ENCODE measurements at regions not wholly inside any gene's neighbourhood (a gene's known extent, or its start where the extent isn't known, plus 50 kb on each side); places are given as distances from the start of the nearest gene placed in this dataset.

- Mint-ChIP-seq H3K9me3 (no peaks in the 10 kb centered on the region), H3K4me1 (no peaks in the 10 kb centered on the region), H3K4me3 (no peak overlapping the region)
Observed at GRCh38 chr4:14496969-14497368, 505.3 kb upstream of the CPEB2 start.

GRCh38 chr4:14504162-14504561 is 498.1 kb upstream of the CPEB2 start:
- Mint-ChIP-seq H3K4me1 (no peaks in the 10 kb centered on the region), H3K36me3 (no peaks in the 10 kb centered on the region), H3K4me3 (no peak overlapping the region), H3K9me3 (no peaks in the 10 kb centered on the region), H3K27me3 (no peaks in the 10 kb centered on the region), H3K27ac (no peak overlapping the region)
- POLR2A ChIA-PET = no interaction called here
- ATAC-seq (ENCODE audit: low read depth) (no peak), DNase-seq (no peak)

More at GRCh38 chr4:14496969-14497368, 505.3 kb upstream of the CPEB2 start:
- DNase-seq (no peak), ATAC-seq (ENCODE audit: low read depth) (no peak)
- POLR2A ChIA-PET = no interaction called here
- Mint-ChIP-seq H3K27ac (no peak overlapping the region), H3K36me3 (no peaks in the 10 kb centered on the region), H3K27me3 (no peaks in the 10 kb centered on the region)

- Mint-ChIP-seq H3K4me1 (no peaks in the 10 kb centered on the region), H3K9me3 (no peaks in the 10 kb centered on the region), H3K36me3 (no peaks in the 10 kb centered on the region), H3K27ac (no peak overlapping the region), H3K4me3 (no peak overlapping the region), H3K27me3 (peaks cover 4% of the 10 kb centered on the region)
- POLR2A ChIA-PET = no interaction called here
- no peak for ATAC-seq (ENCODE audit: low read depth)
- no peak for DNase-seq
Observed at GRCh38 chr4:14513471-14513870, 488.8 kb upstream of the CPEB2 start.

- DNase-seq (no peak), ATAC-seq (ENCODE audit: low read depth) (no peak)
- POLR2A ChIA-PET = no interaction called here
- Mint-ChIP-seq H3K9me3 (no peaks in the 10 kb centered on the region), H3K36me3 (no peaks in the 10 kb centered on the region), H3K4me3 (no peak overlapping the region), H3K27me3 (peaks cover 4% of the 10 kb centered on the region), H3K4me1 (no peaks in the 10 kb centered on the region), H3K27ac (no peak overlapping the region)
Observed at GRCh38 chr4:14515556-14515955, 486.7 kb upstream of the CPEB2 start.

- DNase-seq = no peak
- no peaks in the 10 kb centered on the region for H3K4me1 Mint-ChIP-seq
- peaks cover 4% of the 10 kb centered on the region for H3K27me3 Mint-ChIP-seq
- no peaks in the 10 kb centered on the region for H3K36me3 Mint-ChIP-seq
- H3K9me3 Mint-ChIP-seq = no peaks in the 10 kb centered on the region
- no peak overlapping the region for H3K4me3 Mint-ChIP-seq
- no peak overlapping the region for H3K27ac Mint-ChIP-seq
- ATAC-seq (ENCODE audit: low read depth) = no peak
- POLR2A ChIA-PET = no interaction called here
Observed at GRCh38 chr4:14518136-14518535, 484.1 kb upstream of the CPEB2 start.

GRCh38 chr4:14520171-14520570 is 482.1 kb upstream of the CPEB2 start:
- Mint-ChIP-seq H3K36me3 (no peaks in the 10 kb centered on the region), H3K27ac (no peak overlapping the region), H3K27me3 (peaks cover 4% of the 10 kb centered on the region), H3K4me3 (no peak overlapping the region), H3K9me3 (no peaks in the 10 kb centered on the region), H3K4me1 (no peaks in the 10 kb centered on the region)
- DNase-seq (no peak), ATAC-seq (ENCODE audit: low read depth) (no peak)
- POLR2A ChIA-PET = no interaction called here

GRCh38 chr4:14524276-14524675 is 478.0 kb upstream of the CPEB2 start:
- Mint-ChIP-seq H3K27me3 (no peaks in the 10 kb centered on the region), H3K4me1 (no peaks in the 10 kb centered on the region), H3K4me3 (no peak overlapping the region), H3K36me3 (no peaks in the 10 kb centered on the region), H3K27ac (no peak overlapping the region), H3K9me3 (no peaks in the 10 kb centered on the region)
- ATAC-seq (ENCODE audit: low read depth) = no peak
- POLR2A ChIA-PET = no interaction called here
- DNase-seq = no peak

- Mint-ChIP-seq H3K27me3 (no peaks in the 10 kb centered on the region), H3K4me1 (no peaks in the 10 kb centered on the region), H3K36me3 (no peaks in the 10 kb centered on the region), H3K27ac (no peak overlapping the region), H3K9me3 (no peaks in the 10 kb centered on the region), H3K4me3 (no peak overlapping the region)
- DNase-seq = no peak
- no peak for ATAC-seq (ENCODE audit: low read depth)
- POLR2A ChIA-PET = no interaction called here
Observed at GRCh38 chr4:14528918-14529317, 473.4 kb upstream of the CPEB2 start.

- H3K27me3 Mint-ChIP-seq = no peaks in the 10 kb centered on the region
- H3K4me1 Mint-ChIP-seq = no peaks in the 10 kb centered on the region
- no peak for DNase-seq
- no peaks in the 10 kb centered on the region for H3K9me3 Mint-ChIP-seq
- H3K4me3 Mint-ChIP-seq = no peak overlapping the region
- POLR2A ChIA-PET = no interaction called here
- no peaks in the 10 kb centered on the region for H3K36me3 Mint-ChIP-seq
- H3K27ac Mint-ChIP-seq = no peak overlapping the region
- ATAC-seq (ENCODE audit: low read depth) = no peak
Observed at GRCh38 chr4:14529653-14530052, 472.6 kb upstream of the CPEB2 start.

- H3K4me3 Mint-ChIP-seq = no peak overlapping the region
- no peak overlapping the region for H3K27ac Mint-ChIP-seq
- H3K9me3 Mint-ChIP-seq = no peaks in the 10 kb centered on the region
- no peak for ATAC-seq (ENCODE audit: low read depth)
- no peaks in the 10 kb centered on the region for H3K4me1 Mint-ChIP-seq
- no peaks in the 10 kb centered on the region for H3K27me3 Mint-ChIP-seq
- H3K36me3 Mint-ChIP-seq = no peaks in the 10 kb centered on the region
- POLR2A ChIA-PET = no interaction called here
- no peak for DNase-seq
Observed at GRCh38 chr4:14532436-14532835, 469.8 kb upstream of the CPEB2 start.

- no peak overlapping the region for H3K4me3 Mint-ChIP-seq
- H3K36me3 Mint-ChIP-seq = no peaks in the 10 kb centered on the region
- H3K4me1 Mint-ChIP-seq = no peaks in the 10 kb centered on the region
- no peak overlapping the region for H3K27ac Mint-ChIP-seq
- H3K27me3 Mint-ChIP-seq = no peaks in the 10 kb centered on the region
- POLR2A ChIA-PET = no interaction called here
- H3K9me3 Mint-ChIP-seq = peaks cover 7% of the 10 kb centered on the region
- ATAC-seq (ENCODE audit: low read depth) (no peak), DNase-seq (no peak)
Observed at GRCh38 chr4:14539246-14539645, 463.0 kb upstream of the CPEB2 start.

GRCh38 chr4:14545163-14545562 is 457.1 kb upstream of the CPEB2 start:
- ATAC-seq (ENCODE audit: low read depth) (no peak), DNase-seq (no peak)
- Mint-ChIP-seq H3K9me3 (peaks cover 5% of the 10 kb centered on the region), H3K4me1 (no peaks in the 10 kb centered on the region), H3K27me3 (no peaks in the 10 kb centered on the region), H3K4me3 (no peak overlapping the region), H3K36me3 (no peaks in the 10 kb centered on the region), H3K27ac (no peak overlapping the region)
- POLR2A ChIA-PET = no interaction called here

- POLR2A ChIA-PET = no interaction called here
- no peaks in the 10 kb centered on the region for H3K27me3 Mint-ChIP-seq
- DNase-seq = no peak
Observed at GRCh38 chr4:14545807-14546206, 456.5 kb upstream of the CPEB2 start.

GRCh38 chr4:14552119-14552518 is 450.2 kb upstream of the CPEB2 start:
- H3K27ac Mint-ChIP-seq = no peak overlapping the region
- no peak overlapping the region for H3K4me3 Mint-ChIP-seq
- H3K4me1 Mint-ChIP-seq = no peaks in the 10 kb centered on the region
- no peak for ATAC-seq (ENCODE audit: low read depth)
- POLR2A ChIA-PET = no interaction called here
- H3K27me3 Mint-ChIP-seq = no peaks in the 10 kb centered on the region
- no peaks in the 10 kb centered on the region for H3K9me3 Mint-ChIP-seq
- H3K36me3 Mint-ChIP-seq = no peaks in the 10 kb centered on the region
- DNase-seq = no peak

More at GRCh38 chr4:14545807-14546206, 456.5 kb upstream of the CPEB2 start:
- Mint-ChIP-seq H3K27ac (no peak overlapping the region), H3K4me3 (no peak overlapping the region), H3K4me1 (no peaks in the 10 kb centered on the region), H3K36me3 (no peaks in the 10 kb centered on the region), H3K9me3 (peaks cover 5% of the 10 kb centered on the region)
- ATAC-seq (ENCODE audit: low read depth) = no peak

- H3K4me1 Mint-ChIP-seq = peaks cover 2% of the 10 kb centered on the region
- POLR2A ChIA-PET = no interaction called here
- H3K36me3 Mint-ChIP-seq = no peaks in the 10 kb centered on the region
- no peak for DNase-seq
- no peak for ATAC-seq (ENCODE audit: low read depth)
- no peaks in the 10 kb centered on the region for H3K27me3 Mint-ChIP-seq
- peaks cover under 1% of the 10 kb centered on the region for H3K9me3 Mint-ChIP-seq
- no peak overlapping the region for H3K4me3 Mint-ChIP-seq
- no peak overlapping the region for H3K27ac Mint-ChIP-seq
Observed at GRCh38 chr4:14559646-14560045, 442.6 kb upstream of the CPEB2 start.
